Thyroid gland (tissue), 4 donors: ENCODE measurements at regions not wholly inside any gene's neighbourhood (a gene's known extent, or its start where the extent isn't known, plus 50 kb on each side); places are given as distances from the start of the nearest gene placed in this dataset.
"Not testable (repeated sequence)": the region's sequence is repeated elsewhere in the genome, so short reads cannot be mapped to it uniquely, and the experiment has no call there.

Experiments
- DNase-seq, 2 donors: peaks; one replicate each; pipeline ENCODE4 v3.0.0-alpha.2; 2019
- H3K27ac ChIP-seq, 3 donors: fragments of 200-600 bp; sonication (generic); 1 replicate in 2 of 3; 2 replicates in 1 of 3; pipeline ENCODE4 v1.5.1; 2016 to 2019; ENCODE audit warnings: mild to moderate bottlenecking in 1 of 3, moderate library complexity in 1 of 3
- H3K27me3 ChIP-seq: fragments of 200-600 bp; sonication (generic); one replicate; pipeline ENCODE4 v1.5.1; 2019
- H3K36me3 ChIP-seq, 2 donors: fragments of 200-600 bp; sonication (generic); one replicate each; pipeline ENCODE4 v1.5.1; 2016 to 2019
- H3K4me1 ChIP-seq, 2 donors: fragments of 200-600 bp; sonication (generic); one replicate each; pipeline ENCODE4 v1.5.1; 2017 to 2019
- H3K4me3 ChIP-seq, 3 donors: fragments of 200-600 bp; sonication (generic); replicated peaks in 1 of 3; 1 replicate in 2 of 3; 2 replicates in 1 of 3; pipeline ENCODE4 v1.5.1; 2016; ENCODE audit warnings: mild to moderate bottlenecking in 1 of 3
- H3K9me3 ChIP-seq: fragments of 200-600 bp; sonication (generic); one replicate; pipeline ENCODE4 v1.5.1; 2017
- POLR2A ChIP-seq, 2 donors: fragments of 450-650 bp; IDR thresholded peaks; one replicate each; pipeline ENCODE4 v1.6.1; 2017; ENCODE audit warnings: antibody characterized with exemption in 2 of 2, mild to moderate bottlenecking in 2 of 2, moderate library complexity in 1 of 2
- WGBS, 2 donors: methylation state at CpG; one replicate each; pipeline ENCODE4 v1.1.5; 2017; 5-methylcytosine and 5-hydroxymethylcytosine counted together
- intact Hi-C: fragments of 100-400 bp; cut with DNase I; formaldehyde crosslinking; loops from one replicate; pipeline ENCODE4 v1.15.1; 2023
- TF ChIP-seq, protein P1 (sequence below), 6 experiments: fragments of 200-600 bp in 3 of 6; fragments of 450-650 bp in 3 of 6; sonication (generic) in 3 of 6; IDR thresholded peaks; one replicate each; pipeline ENCODE4 v1.5.1; 2016 to 2019; ENCODE audit warnings: antibody characterized with exemption in 6 of 6, mild to moderate bottlenecking in 2 of 6, inconsistent platforms in 1 of 6, moderate library complexity in 1 of 6

DNA sequence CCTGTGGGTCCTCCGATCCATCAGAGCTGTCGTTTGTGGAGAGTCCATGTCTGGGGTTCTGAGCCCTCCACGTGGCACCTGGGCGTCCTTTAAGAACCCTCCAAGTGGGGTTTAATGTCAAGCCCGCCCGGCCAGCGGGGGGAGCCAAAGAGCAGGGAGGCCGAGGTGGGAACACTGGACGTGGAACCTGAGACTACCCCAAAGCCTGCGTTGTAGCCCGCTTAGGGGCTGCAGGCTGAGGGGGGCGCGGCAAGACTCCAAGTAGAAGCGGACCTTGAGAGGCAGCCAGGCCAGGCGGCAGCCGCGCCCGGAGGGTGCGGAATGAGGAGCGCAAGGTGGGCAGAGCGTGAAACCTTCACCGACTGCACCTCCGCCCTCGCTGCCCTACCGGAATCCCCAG is 126.2 kb upstream of the ATP10A start:
- Histone ChIP-seq H3K9me3 (no peaks in the 10 kb centered on the region), H3K27ac (no peak overlapping the region), H3K27me3 (no peaks in the 10 kb centered on the region), H3K4me3 (no peak overlapping the region), H3K4me1 (no peaks in the 10 kb centered on the region), H3K36me3 (no peaks in the 10 kb centered on the region)
- WGBS, 2 donors = 90 to 92% methylated on average over 21 to 25 of the region's 25 CpGs
- TF ChIP-seq POLR2A (IDR thresholded peaks at IDR 0.05) = no peak
- TF ChIP-seq, protein P1, sequence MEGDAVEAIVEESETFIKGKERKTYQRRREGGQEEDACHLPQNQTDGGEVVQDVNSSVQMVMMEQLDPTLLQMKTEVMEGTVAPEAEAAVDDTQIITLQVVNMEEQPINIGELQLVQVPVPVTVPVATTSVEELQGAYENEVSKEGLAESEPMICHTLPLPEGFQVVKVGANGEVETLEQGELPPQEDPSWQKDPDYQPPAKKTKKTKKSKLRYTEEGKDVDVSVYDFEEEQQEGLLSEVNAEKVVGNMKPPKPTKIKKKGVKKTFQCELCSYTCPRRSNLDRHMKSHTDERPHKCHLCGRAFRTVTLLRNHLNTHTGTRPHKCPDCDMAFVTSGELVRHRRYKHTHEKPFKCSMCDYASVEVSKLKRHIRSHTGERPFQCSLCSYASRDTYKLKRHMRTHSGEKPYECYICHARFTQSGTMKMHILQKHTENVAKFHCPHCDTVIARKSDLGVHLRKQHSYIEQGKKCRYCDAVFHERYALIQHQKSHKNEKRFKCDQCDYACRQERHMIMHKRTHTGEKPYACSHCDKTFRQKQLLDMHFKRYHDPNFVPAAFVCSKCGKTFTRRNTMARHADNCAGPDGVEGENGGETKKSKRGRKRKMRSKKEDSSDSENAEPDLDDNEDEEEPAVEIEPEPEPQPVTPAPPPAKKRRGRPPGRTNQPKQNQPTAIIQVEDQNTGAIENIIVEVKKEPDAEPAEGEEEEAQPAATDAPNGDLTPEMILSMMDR (IDR thresholded peaks at IDR 0.05) = no peak
- intact Hi-C loops = no loop called here
- DNase-seq = no peak

DNA sequence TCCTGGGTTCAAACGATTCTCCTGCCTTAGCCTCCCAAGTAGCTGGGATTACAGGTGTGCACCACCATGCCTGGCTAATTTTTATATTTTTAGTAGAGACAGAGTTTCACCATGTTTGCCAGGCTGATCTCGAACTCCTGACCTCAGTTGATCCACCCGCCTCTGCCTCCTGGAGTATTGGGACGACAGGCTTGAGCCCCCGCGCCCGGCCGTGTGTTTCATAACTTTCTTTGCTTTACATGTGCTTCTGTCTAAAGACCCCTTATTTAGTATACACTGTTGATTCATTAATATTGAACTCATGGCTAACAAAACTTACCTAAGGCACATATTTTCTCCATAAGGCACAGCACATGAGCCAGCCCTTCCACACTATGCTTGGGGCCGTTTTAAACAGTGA is 125.6 kb upstream of the ATP10A start:
- H3K27me3 ChIP-seq, intact Hi-C loops, H3K4me3 ChIP-seq, H3K36me3 ChIP-seq, H3K27ac ChIP-seq, DNase-seq, H3K4me1 ChIP-seq, H3K9me3 ChIP-seq: not testable (repeated sequence)
- 93 to 96% methylated on average over 9 of the region's 9 CpGs for WGBS, 2 donors

DNA sequence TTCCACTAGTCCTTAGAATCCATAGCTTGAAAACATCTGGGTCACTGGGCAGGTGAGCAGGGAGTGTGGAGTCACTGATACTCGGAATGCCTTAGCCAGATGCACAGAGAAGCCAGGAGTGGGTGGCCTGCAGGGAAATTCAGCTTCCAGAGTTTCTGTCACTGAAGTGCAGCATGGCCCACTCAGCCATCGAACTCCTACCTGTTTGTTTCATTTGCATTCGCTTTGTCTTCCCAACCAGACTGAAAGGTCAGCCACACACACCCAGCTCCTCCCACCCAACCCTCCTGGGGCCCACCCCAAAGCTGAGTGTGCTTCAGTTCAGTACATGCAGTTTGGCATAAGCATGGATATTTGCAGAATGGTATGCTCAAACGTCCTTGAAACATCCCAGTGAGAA is 124.5 kb upstream of the ATP10A start:
- TF ChIP-seq, protein P1 (IDR thresholded peaks at IDR 0.05) = no peak
- no peak for TF ChIP-seq POLR2A (IDR thresholded peaks at IDR 0.05)
- Histone ChIP-seq H3K27ac (no peak overlapping the region), H3K36me3 (no peaks in the 10 kb centered on the region), H3K27me3 (no peaks in the 10 kb centered on the region), H3K9me3 (no peaks in the 10 kb centered on the region), H3K4me3 (no peak overlapping the region), H3K4me1 (no peaks in the 10 kb centered on the region)
- no peak for DNase-seq
- WGBS, 2 donors = 31 to 43% methylated on average over 4 of the region's 4 CpGs
- intact Hi-C loops = no loop called here

DNA sequence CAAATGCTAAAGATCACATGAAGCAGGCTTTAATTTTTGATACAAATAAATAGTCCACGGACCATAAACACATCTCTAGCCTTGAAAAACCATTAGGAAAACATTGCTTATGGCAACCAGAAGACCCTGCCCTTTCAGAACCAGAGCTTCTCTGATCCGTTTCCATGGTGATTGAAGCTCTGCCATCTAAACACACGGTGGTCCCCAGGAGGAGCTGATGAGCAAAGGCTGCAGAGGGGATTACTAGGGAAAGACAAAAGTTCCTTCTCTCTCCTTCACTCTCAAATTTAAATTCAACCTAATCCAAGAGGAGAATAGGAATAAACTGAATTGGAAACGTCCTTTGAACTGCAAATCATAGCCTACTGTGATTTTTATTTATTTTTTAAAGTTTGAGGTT is 122.0 kb upstream of the ATP10A start:
- H3K9me3 ChIP-seq = no peaks in the 10 kb centered on the region

DNA sequence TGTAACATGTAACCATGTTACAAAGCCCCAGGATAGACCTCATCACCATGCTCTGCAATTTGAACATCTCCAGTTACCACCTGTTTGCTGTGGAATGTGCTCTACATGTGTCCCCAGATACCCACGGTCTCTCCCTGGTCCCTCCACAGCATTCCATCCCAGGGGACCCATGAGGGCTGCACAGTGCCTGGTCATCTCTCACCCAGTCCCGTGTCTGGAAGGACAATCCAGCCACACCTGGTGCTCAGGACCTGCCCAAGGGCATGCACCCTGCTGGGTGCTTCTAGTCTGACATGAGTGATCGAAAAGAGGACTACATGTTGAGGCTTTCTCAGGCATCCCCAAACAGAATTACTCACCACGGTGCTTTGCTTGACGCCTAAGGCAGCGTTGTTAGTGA is 119.6 kb upstream of the ATP10A start:
- H3K27me3 ChIP-seq = no peaks in the 10 kb centered on the region
- no peak for DNase-seq
- TF ChIP-seq POLR2A (IDR thresholded peaks at IDR 0.05) = no peak
- TF ChIP-seq, protein P1 (IDR thresholded peaks at IDR 0.05) = no peak
- 75 to 77% methylated on average over 6 of the region's 6 CpGs for WGBS, 2 donors
- intact Hi-C loops = no loop called here
- no peak overlapping the region for H3K27ac ChIP-seq
- no peaks in the 10 kb centered on the region for H3K36me3 ChIP-seq
- H3K4me1 ChIP-seq = no peaks in the 10 kb centered on the region
- H3K9me3 ChIP-seq = no peaks in the 10 kb centered on the region
- H3K4me3 ChIP-seq = no peak overlapping the region

More for the DNA sequence above, 122.0 kb upstream of the ATP10A start:
- DNase-seq = no peak
- H3K27me3 ChIP-seq = no peaks in the 10 kb centered on the region
- intact Hi-C loops = no loop called here
- no peaks in the 10 kb centered on the region for H3K36me3 ChIP-seq
- no peak for TF ChIP-seq POLR2A (IDR thresholded peaks at IDR 0.05)
- TF ChIP-seq, protein P1 (IDR thresholded peaks at IDR 0.05) = no peak
- H3K4me3 ChIP-seq = no peak overlapping the region
- no peaks in the 10 kb centered on the region for H3K4me1 ChIP-seq
- 31 to 34% methylated on average over 4 of the region's 4 CpGs for WGBS, 2 donors
- no peak overlapping the region for H3K27ac ChIP-seq

DNA sequence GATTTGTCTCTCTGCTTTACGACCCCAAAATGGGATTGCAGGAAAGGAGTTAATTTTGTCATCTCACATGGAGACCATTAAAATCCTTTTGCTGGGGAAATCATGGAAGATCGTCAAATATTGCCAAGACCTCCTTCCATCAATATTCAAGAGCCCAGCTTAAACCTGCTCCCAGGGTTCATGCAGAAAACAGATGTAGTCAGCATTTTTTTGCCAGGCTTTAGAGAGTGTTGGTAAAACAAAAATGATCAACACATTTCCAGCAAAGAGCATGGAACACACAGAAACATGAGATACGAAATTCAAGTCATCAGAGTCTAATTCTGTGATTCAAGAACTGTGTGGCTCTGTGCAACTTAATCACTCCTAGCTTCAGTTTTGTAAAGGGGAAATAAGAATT is 118.0 kb upstream of the ATP10A start:
- TF ChIP-seq POLR2A (IDR thresholded peaks at IDR 0.05) = no peak
- TF ChIP-seq, protein P1 (IDR thresholded peaks at IDR 0.05) = no peak
- WGBS, 2 donors = 52 to 57% methylated on average over 3 of the region's 3 CpGs
- no peaks in the 10 kb centered on the region for H3K9me3 ChIP-seq
- no peaks in the 10 kb centered on the region for H3K36me3 ChIP-seq
- H3K4me1 ChIP-seq = no peaks in the 10 kb centered on the region
- H3K4me3 ChIP-seq = no peak overlapping the region
- intact Hi-C loops = no loop called here
- no peak for DNase-seq
- no peaks in the 10 kb centered on the region for H3K27me3 ChIP-seq
- H3K27ac ChIP-seq = no peak overlapping the region
